ENCODE measurements at regions not wholly inside any gene's neighbourhood (a gene's known extent, or its start where the extent isn't known, plus 50 kb on each side); places are given as distances from the start of the nearest gene placed in this dataset.

DNA sequence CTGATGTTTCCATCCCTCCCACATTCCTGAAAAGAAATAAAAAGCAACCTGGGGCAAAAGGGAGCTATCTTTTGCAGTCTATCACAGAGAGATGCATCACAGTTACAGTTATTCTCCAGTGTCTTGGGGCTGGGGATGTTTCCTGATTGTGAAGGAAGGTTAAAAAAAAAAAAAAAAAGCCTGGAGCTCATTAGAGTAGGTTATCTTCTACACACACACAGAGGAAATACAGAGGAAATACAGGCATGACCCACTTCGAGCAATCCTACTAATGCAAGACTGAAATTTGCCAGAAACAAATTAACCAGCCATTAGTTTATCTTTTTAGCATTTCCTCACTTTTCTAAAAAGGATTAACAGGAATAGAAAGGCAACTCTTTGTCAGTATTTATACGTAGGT lies 89.4 kb upstream of the CLMP start:
- Histone ChIP-seq H3K27me3 (ENCODE audit: control insufficient read depth, insufficient read depth, low read length) (no peaks in the 10 kb centered on the region), H3K36me3 (ENCODE audit: control insufficient read depth, insufficient read depth, low read length) (no peaks in the 10 kb centered on the region), H3K9me3 (ENCODE audit: control insufficient read depth, insufficient read depth, low read length) (no peaks in the 10 kb centered on the region), H3K4me1 (ENCODE audit: control insufficient read depth, insufficient read depth, low read length) (no peaks in the 10 kb centered on the region), H3K9ac (ENCODE audit: low read depth, low read length) (no peak overlapping the region), H3K4me3 (ENCODE audit: low read depth, low read length) (no peak overlapping the region), H3K27ac (ENCODE audit: low read depth, low read length) (no peak overlapping the region)

- no peak overlapping the region for H3K4me3 ChIP-seq (ENCODE audit: low read depth, low read length)
- no peak overlapping the region for H3K9ac ChIP-seq (ENCODE audit: low read depth, low read length)
- H3K36me3 ChIP-seq (ENCODE audit: control insufficient read depth, insufficient read depth, low read length) = no peaks in the 10 kb centered on the region
- H3K27ac ChIP-seq (ENCODE audit: low read depth, low read length) = no peak overlapping the region
- H3K27me3 ChIP-seq (ENCODE audit: control insufficient read depth, insufficient read depth, low read length) = no peaks in the 10 kb centered on the region
- H3K9me3 ChIP-seq (ENCODE audit: control insufficient read depth, insufficient read depth, low read length) = no peaks in the 10 kb centered on the region
- H3K4me1 ChIP-seq (ENCODE audit: control insufficient read depth, insufficient read depth, low read length) = no peaks in the 10 kb centered on the region
Observed at GRCh38 chr11:123282597-123282996, 87.5 kb upstream of the CLMP start.

- Histone ChIP-seq H3K4me3 (ENCODE audit: low read depth, low read length) (no peak overlapping the region), H3K9me3 (ENCODE audit: control insufficient read depth, insufficient read depth, low read length) (no peaks in the 10 kb centered on the region), H3K36me3 (ENCODE audit: control insufficient read depth, insufficient read depth, low read length) (no peaks in the 10 kb centered on the region), H3K27ac (ENCODE audit: low read depth, low read length) (no peak overlapping the region), H3K9ac (ENCODE audit: low read depth, low read length) (no peak overlapping the region), H3K4me1 (ENCODE audit: control insufficient read depth, insufficient read depth, low read length) (0 out of 2 replicates have a peak, but pooled peaks cover 6% of the 10 kb centered on the region), H3K27me3 (ENCODE audit: control insufficient read depth, insufficient read depth, low read length) (no peaks in the 10 kb centered on the region)
Observed at GRCh38 chr11:123273616-123274015, 78.6 kb upstream of the CLMP start.

- H3K4me1 ChIP-seq (ENCODE audit: control insufficient read depth, insufficient read depth, low read length) = 0 out of 2 replicates have a peak, but pooled peaks cover 6% of the 10 kb centered on the region
- no peaks in the 10 kb centered on the region for H3K9me3 ChIP-seq (ENCODE audit: control insufficient read depth, insufficient read depth, low read length)
- no peak overlapping the region for H3K9ac ChIP-seq (ENCODE audit: low read depth, low read length)
- no peak overlapping the region for H3K4me3 ChIP-seq (ENCODE audit: low read depth, low read length)
- H3K27me3 ChIP-seq (ENCODE audit: control insufficient read depth, insufficient read depth, low read length) = no peaks in the 10 kb centered on the region
- H3K27ac ChIP-seq (ENCODE audit: low read depth, low read length) = no peak overlapping the region
- H3K36me3 ChIP-seq (ENCODE audit: control insufficient read depth, insufficient read depth, low read length) = no peaks in the 10 kb centered on the region
Observed at GRCh38 chr11:123272565-123272964, 77.5 kb upstream of the CLMP start.

GRCh38 chr11:123268156-123268555 lies 73.1 kb upstream of the CLMP start:
- no peaks in the 10 kb centered on the region for H3K9me3 ChIP-seq (ENCODE audit: control insufficient read depth, insufficient read depth, low read length)
- H3K27me3 ChIP-seq (ENCODE audit: control insufficient read depth, insufficient read depth, low read length) = no peaks in the 10 kb centered on the region
- H3K36me3 ChIP-seq (ENCODE audit: control insufficient read depth, insufficient read depth, low read length) = no peaks in the 10 kb centered on the region
- H3K9ac ChIP-seq (ENCODE audit: low read depth, low read length) = no peak overlapping the region
- H3K4me1 ChIP-seq (ENCODE audit: control insufficient read depth, insufficient read depth, low read length) = 0 out of 2 replicates have a peak, but pooled peaks cover 4% of the 10 kb centered on the region
- H3K4me3 ChIP-seq (ENCODE audit: low read depth, low read length) = no peak overlapping the region
- no peak overlapping the region for H3K27ac ChIP-seq (ENCODE audit: low read depth, low read length)

- Histone ChIP-seq H3K27me3 (ENCODE audit: control insufficient read depth, insufficient read depth, low read length) (peaks cover 4% of the 10 kb centered on the region; the same call in 1 of the 2 replicates), H3K9me3 (ENCODE audit: control insufficient read depth, insufficient read depth, low read length) (no peaks in the 10 kb centered on the region), H3K4me3 (ENCODE audit: low read depth, low read length) (no peak overlapping the region), H3K9ac (ENCODE audit: low read depth, low read length) (no peak overlapping the region), H3K4me1 (ENCODE audit: control insufficient read depth, insufficient read depth, low read length) (peaks cover 8% of the 10 kb centered on the region; the same call in 1 of the 2 replicates), H3K36me3 (ENCODE audit: control insufficient read depth, insufficient read depth, low read length) (no peaks in the 10 kb centered on the region), H3K27ac (ENCODE audit: low read depth, low read length) (no peak overlapping the region)
Observed at GRCh38 chr11:123265951-123266350, 70.9 kb upstream of the CLMP start.

GRCh38 chr11:123264431-123264780 lies 69.4 kb upstream of the CLMP start:
- H3K27ac ChIP-seq (ENCODE audit: low read depth, low read length) = no peak overlapping the region
- H3K4me3 ChIP-seq (ENCODE audit: low read depth, low read length) = no peak overlapping the region

DNA sequence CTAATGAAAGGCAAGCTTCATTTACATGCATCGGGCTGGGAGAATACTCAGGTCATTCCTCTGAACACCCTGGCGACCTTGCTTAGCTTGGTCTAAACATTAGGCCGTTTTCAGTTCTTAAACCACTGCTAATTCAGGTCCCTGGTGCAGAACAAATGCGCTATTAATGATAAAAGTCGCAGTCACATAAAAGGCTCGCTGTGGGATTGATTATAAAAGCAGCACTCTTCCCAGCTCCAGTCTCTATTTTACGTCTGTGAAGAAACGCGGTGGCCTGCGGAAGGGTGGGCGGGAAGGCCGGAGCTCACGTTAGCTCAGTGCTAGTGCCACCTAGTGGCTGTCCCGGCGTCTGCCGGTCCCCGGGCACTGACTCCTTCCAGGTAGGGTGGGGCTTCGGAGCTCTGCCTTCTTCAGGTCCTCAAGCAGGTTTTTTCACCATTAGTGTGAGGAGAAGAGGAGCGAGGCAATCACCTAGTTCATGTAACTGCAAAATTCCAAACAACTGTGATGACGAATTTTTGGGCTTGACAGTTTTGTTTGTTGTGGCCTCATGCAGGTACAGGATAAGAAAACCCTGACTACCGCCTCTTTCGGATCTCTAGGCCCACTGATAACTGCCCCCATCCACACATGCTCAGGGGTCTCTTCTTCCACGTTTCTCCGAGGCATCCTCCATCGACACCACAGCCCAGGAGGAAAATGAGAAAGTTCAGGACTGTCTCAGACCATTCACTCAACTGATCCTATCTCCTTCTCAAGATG lies 66.5 kb upstream of the CLMP start:
- no peak overlapping the region for H3K9ac ChIP-seq (ENCODE audit: low read depth, low read length)
- peaks cover 8% of the 10 kb centered on the region; the same call in 1 of the 2 replicates for H3K4me1 ChIP-seq (ENCODE audit: control insufficient read depth, insufficient read depth, low read length)
- H3K36me3 ChIP-seq (ENCODE audit: control insufficient read depth, insufficient read depth, low read length) = no peaks in the 10 kb centered on the region
- H3K27me3 ChIP-seq (ENCODE audit: control insufficient read depth, insufficient read depth, low read length) = peaks cover 8% of the 10 kb centered on the region; the same call in 1 of the 2 replicates
- 0 out of 2 replicates have a peak overlapping the region, but pooled peaks have one; percentile 35 for H3K4me3 ChIP-seq (ENCODE audit: low read depth, low read length)
- H3K27ac ChIP-seq (ENCODE audit: low read depth, low read length) = no peak overlapping the region
- H3K9me3 ChIP-seq (ENCODE audit: control insufficient read depth, insufficient read depth, low read length) = peaks cover 21% of the 10 kb centered on the region

More at GRCh38 chr11:123264431-123264780, 69.4 kb upstream of the CLMP start:
- peaks cover 8% of the 10 kb centered on the region; the same call in 1 of the 2 replicates for H3K27me3 ChIP-seq (ENCODE audit: control insufficient read depth, insufficient read depth, low read length)
- H3K36me3 ChIP-seq (ENCODE audit: control insufficient read depth, insufficient read depth, low read length) = no peaks in the 10 kb centered on the region
- H3K9me3 ChIP-seq (ENCODE audit: control insufficient read depth, insufficient read depth, low read length) = peaks cover 6% of the 10 kb centered on the region
- no peak overlapping the region for H3K9ac ChIP-seq (ENCODE audit: low read depth, low read length)
- H3K4me1 ChIP-seq (ENCODE audit: control insufficient read depth, insufficient read depth, low read length) = peaks cover 8% of the 10 kb centered on the region; the same call in 1 of the 2 replicates

GRCh38 chr11:123260511-123261211 lies 65.6 kb upstream of the CLMP start:
- Histone ChIP-seq H3K4me3 (ENCODE audit: low read depth, low read length) (no peak overlapping the region), H3K36me3 (ENCODE audit: control insufficient read depth, insufficient read depth, low read length) (no peaks in the 10 kb centered on the region), H3K27ac (ENCODE audit: low read depth, low read length) (no peak overlapping the region), H3K9me3 (ENCODE audit: control insufficient read depth, insufficient read depth, low read length) (peaks cover 21% of the 10 kb centered on the region), H3K4me1 (ENCODE audit: control insufficient read depth, insufficient read depth, low read length) (peaks cover 5% of the 10 kb centered on the region; the same call in 1 of the 2 replicates), H3K27me3 (ENCODE audit: control insufficient read depth, insufficient read depth, low read length) (peaks cover 8% of the 10 kb centered on the region; the same call in 1 of the 2 replicates), H3K9ac (ENCODE audit: low read depth, low read length) (no peak overlapping the region)

DNA sequence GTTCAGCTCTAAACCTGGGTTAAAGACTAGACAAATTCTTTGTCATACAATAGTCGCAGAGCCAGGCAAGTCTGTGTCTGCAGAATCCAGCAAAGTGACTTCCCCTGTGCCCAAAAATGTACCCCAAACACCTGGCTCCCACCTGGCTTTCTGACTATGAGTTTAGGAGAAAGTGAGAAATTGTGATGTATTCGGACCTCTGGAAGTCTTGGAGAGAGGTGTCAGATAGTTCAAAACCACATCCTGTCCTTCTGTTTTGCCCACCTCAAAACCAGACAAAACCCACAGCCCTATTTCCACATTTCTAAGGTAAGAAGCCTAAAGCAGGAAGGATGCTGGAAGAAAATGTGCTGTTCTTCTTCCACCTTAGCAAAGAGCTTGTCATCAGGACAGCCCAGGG lies 63.8 kb upstream of the CLMP start:
- H3K9ac ChIP-seq (ENCODE audit: low read depth, low read length) = no peak overlapping the region
- H3K27me3 ChIP-seq (ENCODE audit: control insufficient read depth, insufficient read depth, low read length) = peaks cover 8% of the 10 kb centered on the region; the same call in 1 of the 2 replicates
- no peak overlapping the region for H3K27ac ChIP-seq (ENCODE audit: low read depth, low read length)
- H3K36me3 ChIP-seq (ENCODE audit: control insufficient read depth, insufficient read depth, low read length) = no peaks in the 10 kb centered on the region
- no peak overlapping the region for H3K4me3 ChIP-seq (ENCODE audit: low read depth, low read length)
- H3K4me1 ChIP-seq (ENCODE audit: control insufficient read depth, insufficient read depth, low read length) = peaks cover 4% of the 10 kb centered on the region; the same call in 1 of the 2 replicates
- H3K9me3 ChIP-seq (ENCODE audit: control insufficient read depth, insufficient read depth, low read length) = peaks cover 21% of the 10 kb centered on the region

GRCh38 chr11:123257370-123257769 lies 62.3 kb upstream of the CLMP start:
- H3K4me1 ChIP-seq (ENCODE audit: control insufficient read depth, insufficient read depth, low read length) = peaks cover 4% of the 10 kb centered on the region; the same call in 1 of the 2 replicates
- H3K27ac ChIP-seq (ENCODE audit: low read depth, low read length) = no peak overlapping the region
- peaks cover 8% of the 10 kb centered on the region; the same call in 1 of the 2 replicates for H3K27me3 ChIP-seq (ENCODE audit: control insufficient read depth, insufficient read depth, low read length)
- H3K9me3 ChIP-seq (ENCODE audit: control insufficient read depth, insufficient read depth, low read length) = peaks cover 21% of the 10 kb centered on the region
- no peaks in the 10 kb centered on the region for H3K36me3 ChIP-seq (ENCODE audit: control insufficient read depth, insufficient read depth, low read length)
- no peak overlapping the region for H3K9ac ChIP-seq (ENCODE audit: low read depth, low read length)
- no peak overlapping the region for H3K4me3 ChIP-seq (ENCODE audit: low read depth, low read length)

Data from HUES48 (cell line).